GM21737 (cell line): ENCODE measurements at regions not wholly inside any gene's neighbourhood (a gene's known extent, or its start where the extent isn't known, plus 50 kb on each side); places are given as distances from the start of the nearest gene placed in this dataset.

Experiments used
- ATAC-seq: cut with Tn5 transposase; IDR thresholded peaks from one replicate; pipeline ENCODE4 v1.9.1; 2021; ENCODE audit warnings: mild to moderate bottlenecking, moderate library complexity; ENCODE audit not compliant: unreplicated experiment

- ATAC-seq, result no peak
Measured at GRCh38 chrX:20397587-20397986, 130.9 kb upstream of the RPS6KA3 start.

- no peak for ATAC-seq
Measured at GRCh38 chrX:20394451-20394850, 127.7 kb upstream of the RPS6KA3 start.

- no peak for ATAC-seq
Measured at GRCh38 chrX:20393944-20394343, 127.2 kb upstream of the RPS6KA3 start.

GRCh38 chrX:20388594-20388993 lies 121.9 kb upstream of the RPS6KA3 start:
- no peak for ATAC-seq

- no peak for ATAC-seq
Measured at GRCh38 chrX:20383477-20383876, 116.8 kb upstream of the RPS6KA3 start.

- no peak for ATAC-seq
Measured at GRCh38 chrX:20382518-20383297, 116.0 kb upstream of the RPS6KA3 start.

GRCh38 chrX:20382082-20382481 lies 115.4 kb upstream of the RPS6KA3 start:
- no peak for ATAC-seq

GRCh38 chrX:20378233-20378920 lies 111.7 kb upstream of the RPS6KA3 start:
- no peak for ATAC-seq

GRCh38 chrX:20374900-20375438 lies 108.3 kb upstream of the RPS6KA3 start:
- ATAC-seq, result no peak

- no peak for ATAC-seq
Measured at GRCh38 chrX:20374450-20374849, 107.7 kb upstream of the RPS6KA3 start.

- ATAC-seq, result no peak
Measured at GRCh38 chrX:20373063-20373462, 106.4 kb upstream of the RPS6KA3 start.

- ATAC-seq, result no peak
Measured at GRCh38 chrX:20372533-20372932, 105.8 kb upstream of the RPS6KA3 start.

GRCh38 chrX:20369468-20369867 lies 102.8 kb upstream of the RPS6KA3 start:
- no peak for ATAC-seq

- ATAC-seq, result no peak
Measured at GRCh38 chrX:20364238-20364637, 97.5 kb upstream of the RPS6KA3 start.

GRCh38 chrX:20363275-20363674 lies 96.6 kb upstream of the RPS6KA3 start:
- ATAC-seq, result no peak

- ATAC-seq, result no peak
Measured at GRCh38 chrX:20362268-20363267, 95.9 kb upstream of the RPS6KA3 start.

- no peak for ATAC-seq
Measured at GRCh38 chrX:20361890-20362262, 95.2 kb upstream of the RPS6KA3 start.

- no peak for ATAC-seq
Measured at GRCh38 chrX:20361081-20361889, 94.6 kb upstream of the RPS6KA3 start.

- no peak for ATAC-seq
Measured at GRCh38 chrX:20355187-20355586, 88.5 kb upstream of the RPS6KA3 start.

GRCh38 chrX:20354505-20354904 lies 87.8 kb upstream of the RPS6KA3 start:
- no peak for ATAC-seq
